ENCODE measurements at regions not wholly inside any gene's neighbourhood (a gene's known extent, or its start where the extent isn't known, plus 50 kb on each side); places are given as distances from the start of the nearest gene placed in this dataset.

DNA sequence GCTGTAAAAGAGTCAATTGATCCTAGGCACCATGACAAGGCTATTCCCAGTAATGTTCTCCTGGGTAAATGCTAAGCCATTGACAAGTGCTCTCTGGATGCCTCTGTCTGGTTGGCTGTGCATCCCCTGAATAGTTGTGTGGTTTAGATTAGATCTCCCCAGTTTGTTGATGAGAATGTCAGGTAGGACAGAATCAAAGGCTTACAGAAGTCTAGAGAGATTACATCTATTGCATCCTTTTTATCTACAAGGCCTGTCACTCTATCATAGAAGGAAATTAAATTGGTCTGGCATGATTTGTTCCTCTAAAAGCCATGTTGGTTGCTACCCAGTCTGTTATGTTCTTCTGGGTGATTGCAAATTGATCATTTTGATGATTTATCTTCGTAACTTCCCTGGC lies 548.3 kb downstream of the GATA3 start:
- TF ChIP-seq, protein P1, sequence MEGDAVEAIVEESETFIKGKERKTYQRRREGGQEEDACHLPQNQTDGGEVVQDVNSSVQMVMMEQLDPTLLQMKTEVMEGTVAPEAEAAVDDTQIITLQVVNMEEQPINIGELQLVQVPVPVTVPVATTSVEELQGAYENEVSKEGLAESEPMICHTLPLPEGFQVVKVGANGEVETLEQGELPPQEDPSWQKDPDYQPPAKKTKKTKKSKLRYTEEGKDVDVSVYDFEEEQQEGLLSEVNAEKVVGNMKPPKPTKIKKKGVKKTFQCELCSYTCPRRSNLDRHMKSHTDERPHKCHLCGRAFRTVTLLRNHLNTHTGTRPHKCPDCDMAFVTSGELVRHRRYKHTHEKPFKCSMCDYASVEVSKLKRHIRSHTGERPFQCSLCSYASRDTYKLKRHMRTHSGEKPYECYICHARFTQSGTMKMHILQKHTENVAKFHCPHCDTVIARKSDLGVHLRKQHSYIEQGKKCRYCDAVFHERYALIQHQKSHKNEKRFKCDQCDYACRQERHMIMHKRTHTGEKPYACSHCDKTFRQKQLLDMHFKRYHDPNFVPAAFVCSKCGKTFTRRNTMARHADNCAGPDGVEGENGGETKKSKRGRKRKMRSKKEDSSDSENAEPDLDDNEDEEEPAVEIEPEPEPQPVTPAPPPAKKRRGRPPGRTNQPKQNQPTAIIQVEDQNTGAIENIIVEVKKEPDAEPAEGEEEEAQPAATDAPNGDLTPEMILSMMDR (IDR thresholded peaks at IDR 0.05; ENCODE audit: low read depth, low read length, poor library complexity, severe bottlenecking) = no peak
- no peak for TF ChIP-seq EZH2phosphoT487 (IDR thresholded peaks at IDR 0.05; ENCODE audit: borderline replicate concordance, low read length)

All from DOHH2 (cell line).